GM23338 (cell line): ENCODE measurements at regions not wholly inside any gene's neighbourhood (a gene's known extent, or its start where the extent isn't known, plus 50 kb on each side); places are given as distances from the start of the nearest gene placed in this dataset.

Experiments used
- ATAC-seq: fragments of 200-7000 bp; cut with Tn5 transposase; 3 replicates; pipeline ENCODE4 v1.9.1; 2020
- DNase-seq: peaks from one replicate; pipeline ENCODE4 v3.0.0-alpha.2; 2015; ENCODE audit warnings: low spot score
- H2AFZ ChIP-seq: fragments of 200-600 bp; sonication (generic); 2 replicates; pipeline ENCODE4 v1.8.0; 2016; ENCODE audit warnings: antibody characterized with exemption, mild to moderate bottlenecking, moderate library complexity
- H3F3A ChIP-seq: fragments of 200-600 bp; sonication (generic); replicated peaks from 2 replicates; pipeline ENCODE4 v1.8.0; 2017; ENCODE audit warnings: antibody characterized with exemption, mixed run types, low read depth
- H3K27ac ChIP-seq: fragments of 200-600 bp; sonication (generic); 2 replicates; pipeline ENCODE4 v1.6.1; 2016; ENCODE audit warnings: low read depth
- H3K27me3 ChIP-seq: fragments of 200-600 bp; sonication (generic); 2 replicates; pipeline ENCODE4 v1.8.0; 2016; ENCODE audit warnings: mild to moderate bottlenecking, mixed run types, moderate library complexity; ENCODE audit not compliant: insufficient read depth
- H3K36me3 ChIP-seq: fragments of 200-600 bp; sonication (generic); 2 replicates; pipeline ENCODE4 v1.8.0; 2016; ENCODE audit warnings: mild to moderate bottlenecking; ENCODE audit not compliant: insufficient read depth
- H3K4me1 ChIP-seq: fragments of 200-600 bp; sonication (generic); 2 replicates; pipeline ENCODE4 v1.8.0; 2016; ENCODE audit warnings: mild to moderate bottlenecking, moderate library complexity; ENCODE audit not compliant: insufficient read depth
- H3K4me2 ChIP-seq: fragments of 200-600 bp; sonication (generic); 2 replicates; pipeline ENCODE4 v1.7.1; 2017; ENCODE audit warnings: mixed run types
- H3K4me3 ChIP-seq: fragments of 200-600 bp; sonication (generic); 2 replicates; pipeline ENCODE4 v1.6.1; 2016; ENCODE audit warnings: mixed run types
- H3K79me2 ChIP-seq: fragments of 200-600 bp; sonication (generic); replicated peaks from 2 replicates; pipeline ENCODE4 v1.8.0; 2017; ENCODE audit warnings: mild to moderate bottlenecking; ENCODE audit not compliant: insufficient read depth
- H3K9me2 ChIP-seq: fragments of 200-600 bp; sonication (generic); 2 replicates; pipeline ENCODE4 v1.8.0; 2017; ENCODE audit not compliant: insufficient read depth
- H4K20me1 ChIP-seq: fragments of 200-600 bp; sonication (generic); replicated peaks from 2 replicates; pipeline ENCODE4 v1.8.0; 2017; ENCODE audit warnings: mild to moderate bottlenecking; ENCODE audit not compliant: insufficient read depth
- H3K27ac Mint-ChIP-seq: 2 replicates; pipeline ENCODE4 v1.8.0; 2020; ENCODE audit warnings: inconsistent platforms, mild to moderate bottlenecking, moderate library complexity, mixed read lengths
- H3K27me3 Mint-ChIP-seq: 3 replicates; pipeline ENCODE4 v1.8.0; 2022; ENCODE audit warnings: low read depth, mild to moderate bottlenecking, moderate library complexity, mixed read lengths, inconsistent platforms; ENCODE audit not compliant: insufficient read depth, poor library complexity
- H3K36me3 Mint-ChIP-seq: 3 replicates; pipeline ENCODE4 v1.8.0; 2021; ENCODE audit warnings: low read depth, mild to moderate bottlenecking, inconsistent platforms, moderate library complexity, mixed read lengths
- H3K4me1 Mint-ChIP-seq: 3 replicates; pipeline ENCODE4 v1.8.0; 2020; ENCODE audit warnings: mild to moderate bottlenecking, inconsistent platforms, mixed read lengths
- H3K4me3 Mint-ChIP-seq: 3 replicates; pipeline ENCODE4 v1.8.0; 2021; ENCODE audit warnings: moderate library complexity, mild to moderate bottlenecking, inconsistent platforms, mixed read lengths
- H3K9me3 Mint-ChIP-seq: 3 replicates; pipeline ENCODE4 v1.8.0; 2020; ENCODE audit warnings: moderate library complexity, mild to moderate bottlenecking, inconsistent platforms, mixed read lengths
- CREB1 ChIP-seq: fragments of 250-450 bp; sonication (Bioruptor Pico); IDR thresholded peaks from 2 replicates; pipeline ENCODE4 v1.5.0; 2020; ENCODE audit warnings: low read depth, mild to moderate bottlenecking, moderate library complexity
- CTCF ChIP-seq, 2 experiments: fragments of 200-600 bp in 1 of 2; sonication (generic) in 1 of 2; conservative IDR thresholded peaks; 2 replicates each; pipeline versions ENCODE4 v1.5.1 to v1.6.1; 2016 to 2017; ENCODE audit warnings: antibody characterized with exemption in 2 of 2, low read depth in 2 of 2, mild to moderate bottlenecking in 2 of 2, moderate library complexity in 1 of 2
- JUNB ChIP-seq: IDR thresholded peaks from one replicate; pipeline ENCODE4 v1.6.1; 2016; ENCODE audit warnings: antibody characterized with exemption; ENCODE audit not compliant: unreplicated experiment
- NANOG ChIP-seq: IDR thresholded peaks from 2 replicates; pipeline ENCODE4 v1.6.1; 2016; ENCODE audit warnings: antibody characterized with exemption, borderline replicate concordance
- POLR2AphosphoS5 ChIP-seq: IDR thresholded peaks from 2 replicates; pipeline ENCODE4 v1.6.1; 2016; ENCODE audit warnings: antibody characterized with exemption, low read depth
- ZNF114 ChIP-seq: fragments of 250-450 bp; sonication (Bioruptor Pico); IDR thresholded peaks from 2 replicates; pipeline ENCODE4 v1.5.0; 2020; ENCODE audit warnings: mild to moderate bottlenecking, moderate library complexity
- ZNF331 ChIP-seq: fragments of 250-450 bp; sonication (Bioruptor Pico); IDR thresholded peaks from 2 replicates; pipeline ENCODE4 v1.5.0; 2020; ENCODE audit warnings: low read depth, mild to moderate bottlenecking, moderate library complexity
- ZNF462 ChIP-seq: fragments of 250-450 bp; sonication (Bioruptor Pico); IDR thresholded peaks from 2 replicates; pipeline ENCODE4 v1.5.0; 2020; ENCODE audit warnings: mild to moderate bottlenecking, moderate library complexity

GRCh38 chr10:61160253-61160652 is 216.3 kb upstream of the RHOBTB1 start:
- Histone ChIP-seq H2AFZ (no peak overlapping the region), H3K27me3 (no peaks in the 10 kb centered on the region), H3K79me2 (no peaks in the 10 kb centered on the region), H4K20me1 (no peaks in the 10 kb centered on the region), H3K4me3 (no peak overlapping the region), H3K36me3 (no peaks in the 10 kb centered on the region), H3K4me2 (no peak overlapping the region), H3F3A (no peaks in the 10 kb centered on the region), H3K4me1 (0 out of 2 replicates have a peak, but pooled peaks cover 5% of the 10 kb centered on the region), H3K9me2 (no peaks in the 10 kb centered on the region; the same call in 1 of the 2 replicates), H3K27ac (no peak overlapping the region)
- Mint-ChIP-seq H3K27ac (no peak overlapping the region), H3K9me3 (no peaks in the 10 kb centered on the region), H3K4me1 (peaks cover 3% of the 10 kb centered on the region; the same call in 2 of the 3 replicates), H3K27me3 (peaks cover 2% of the 10 kb centered on the region), H3K4me3 (no peak overlapping the region), H3K36me3 (no peaks in the 10 kb centered on the region)
- DNase-seq (no peak), ATAC-seq (no peak)
- TF ChIP-seq NANOG = no peak
- TF ChIP-seq ZNF331 (CRISPR knock-in tag) = no peak
- no peak for TF ChIP-seq CREB1 (CRISPR knock-in tag)
- TF ChIP-seq ZNF114 (CRISPR knock-in tag) = no peak
- TF ChIP-seq JUNB = no peak
- no peak for TF ChIP-seq ZNF462 (CRISPR knock-in tag)
- TF ChIP-seq POLR2AphosphoS5 = no peak
- no peak for TF ChIP-seq CTCF (conservative IDR thresholded peaks at IDR 0.05; ENCODE audit: low read depth in 2 of 2)
